Motor neuron (in vitro differentiated cells): ENCODE measurements at regions not wholly inside any gene's neighbourhood (a gene's known extent, or its start where the extent isn't known, plus 50 kb on each side); places are given as distances from the start of the nearest gene placed in this dataset.
"Not testable (repeated sequence)": the region's sequence is repeated elsewhere in the genome, so short reads cannot be mapped to it uniquely, and the experiment has no call there.

ENCODE experiments used
- ATAC-seq, 8 experiments: fragments of 200-7000 bp; cut with Tn5 transposase; replicated peaks in 6 of 8; 2 replicates each; pipeline ENCODE4 v1.8.0; 2021; ENCODE audit warnings: mild to moderate bottlenecking in 8 of 8, moderate library complexity in 8 of 8
- H3K27ac ChIP-seq, 2 donors: fragments of 250-450 bp; sonication (Bioruptor Pico); 2 replicates each; pipeline ENCODE4 v1.9.0; 2021; ENCODE audit warnings: antibody characterized with exemption in 2 of 2, mild to moderate bottlenecking in 2 of 2, moderate library complexity in 1 of 2
- H3K4me1 ChIP-seq, 2 donors: fragments of 250-450 bp; sonication (Bioruptor Pico); replicated peaks in 1 of 2; 2 replicates each; pipeline ENCODE4 v1.6.1; 2021; ENCODE audit warnings: antibody characterized with exemption in 2 of 2, mild to moderate bottlenecking in 2 of 2, moderate library complexity in 1 of 2
- H3K4me3 ChIP-seq, 5 donors: fragments of 250-450 bp; sonication (Bioruptor Pico); 2 replicates each; pipeline ENCODE4 v1.9.0; 2021; ENCODE audit warnings: antibody characterized with exemption in 5 of 5, mild to moderate bottlenecking in 5 of 5, moderate library complexity in 4 of 5
- WGBS, 10 experiments: fragments of 450-650 bp; shearing (Covaris generic); methylation state at CpG; one replicate each; pipeline ENCODE4 v1.0.0; 2022; 5-methylcytosine and 5-hydroxymethylcytosine counted together
- in situ Hi-C, 9 experiments: fragments of 400-800 bp; cut with MboI; loops; one replicate each; pipeline ENCODE4 v1.15.0; 2021; ENCODE audit warnings: low sequenced_read_pairs in 9 of 9, low pct_unique_long_range_greater_than_20kb in 2 of 9; ENCODE audit not compliant: unreplicated experiment in 9 of 9

- WGBS, 10 experiments = 28 to 80% methylated on average over 1 to 3 of the region's 9 CpGs; no CpG with 5 or more reads in 8 of the 10 experiments
- in situ Hi-C loops = no loop called here
Observed at GRCh38 chr14:105903971-105904370, 377.6 kb downstream of the TMEM121 start.

GRCh38 chr14:105904379-105904778, 378.0 kb downstream of the TMEM121 start:
- no peaks in the 10 kb centered on the region for H3K4me1 ChIP-seq
- 40 to 62% (median 40%) methylated on average over 2 to 8 of the region's 11 CpGs; no CpG with 5 or more reads in 7 of the 10 experiments for WGBS, 10 experiments

More at GRCh38 chr14:105903971-105904370, 377.6 kb downstream of the TMEM121 start:
- Histone ChIP-seq H3K4me3 (no peak overlapping the region), H3K4me1 (no peaks in the 10 kb centered on the region), H3K27ac (no peak overlapping the region)
- ATAC-seq = no peak

DNA sequence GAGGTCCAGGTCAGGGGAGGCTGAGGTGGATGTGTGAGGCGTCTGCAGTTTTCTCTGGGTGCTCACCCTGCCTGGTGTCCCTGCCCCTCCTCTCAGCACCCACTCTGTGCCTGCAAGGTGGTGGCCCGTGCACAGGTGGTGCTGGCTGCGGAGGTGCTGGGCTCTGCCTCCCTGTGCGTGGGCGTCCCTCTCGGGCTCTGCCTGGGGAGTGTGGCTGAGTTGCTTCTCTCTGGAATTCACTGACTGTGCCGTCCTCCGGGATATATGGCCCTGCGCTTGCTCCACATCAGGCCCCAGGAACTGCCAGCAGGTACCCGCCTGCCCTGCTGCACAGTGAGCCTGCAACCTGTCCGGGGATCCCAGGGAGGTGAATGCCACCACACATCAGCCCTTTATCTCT, 379.1 kb downstream of the TMEM121 start:
- Histone ChIP-seq H3K4me1 (no peaks in the 10 kb centered on the region), H3K27ac (no peak overlapping the region), H3K4me3 (no peak overlapping the region)
- ATAC-seq = no peak
- in situ Hi-C loops = no loop called here
- 0 to 41% (median 18%) methylated on average over 1 to 9 of the region's 11 CpGs; no CpG with 5 or more reads in 6 of the 10 experiments for WGBS, 10 experiments

More at GRCh38 chr14:105904379-105904778, 378.0 kb downstream of the TMEM121 start:
- Histone ChIP-seq H3K27ac (no peak overlapping the region), H3K4me3 (no peak overlapping the region)
- in situ Hi-C loops = no loop called here
- ATAC-seq = no peak

GRCh38 chr14:105907276-105907675, 380.9 kb downstream of the TMEM121 start:
- ATAC-seq = no peak
- in situ Hi-C loops = no loop called here
- Histone ChIP-seq H3K4me3 (no peak overlapping the region), H3K4me1 (no peaks in the 10 kb centered on the region), H3K27ac (no peak overlapping the region)
- 36% methylated on average over 2 of the region's 3 CpGs; no CpG with 5 or more reads in 9 of the 10 experiments for WGBS, 10 experiments

- in situ Hi-C loops = no loop called here
- Histone ChIP-seq H3K4me3 (no peak overlapping the region), H3K27ac (no peak overlapping the region), H3K4me1 (no peaks in the 10 kb centered on the region)
- 10 to 20% methylated on average over 1 to 2 of the region's 6 CpGs; no CpG with 5 or more reads in 8 of the 10 experiments for WGBS, 10 experiments
- ATAC-seq = no peak
Observed at GRCh38 chr14:105908006-105908405, 381.6 kb downstream of the TMEM121 start.

DNA sequence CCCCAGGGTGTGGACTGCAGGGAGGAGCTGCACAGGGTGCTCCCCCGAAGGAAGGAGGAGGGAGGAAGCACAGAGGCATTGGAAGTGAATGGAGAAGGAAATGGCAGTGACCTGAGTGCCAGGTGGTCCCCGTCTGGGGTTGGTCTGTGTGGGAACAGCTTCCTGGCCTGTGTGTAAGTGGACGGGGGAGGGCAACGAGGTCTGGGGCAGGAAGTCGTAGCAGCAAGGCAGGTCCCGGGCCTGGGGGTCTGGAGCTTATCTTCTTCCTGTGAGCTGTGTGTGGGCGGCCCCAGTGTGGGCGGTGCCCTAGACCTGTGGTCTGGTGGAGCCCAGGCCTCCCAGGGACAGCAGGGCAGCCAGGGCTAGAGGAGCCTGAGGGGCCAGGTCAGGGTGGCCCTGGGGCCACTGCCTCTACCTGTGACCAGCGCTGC, 382.1 kb downstream of the TMEM121 start:
- Histone ChIP-seq H3K4me1 (no peaks in the 10 kb centered on the region), H3K27ac (no peak overlapping the region), H3K4me3 (no peak overlapping the region)
- WGBS, 10 experiments = 50 to 80% (median 75%) methylated on average over 1 to 2 of the region's 9 CpGs; no CpG with 5 or more reads in 7 of the 10 experiments
- ATAC-seq = no peak
- in situ Hi-C loops = no loop called here

- ATAC-seq = no peak
- H3K4me3 ChIP-seq = no peak overlapping the region
- WGBS, 10 experiments = 43 to 81% (median 54%) methylated on average over 2 to 8 of the region's 14 CpGs; no CpG with 5 or more reads in 7 of the 10 experiments
Observed at GRCh38 chr14:105909046-105909827, 382.9 kb downstream of the TMEM121 start.

GRCh38 chr14:105909828-105910120, 383.4 kb downstream of the TMEM121 start:
- in situ Hi-C loops, H3K4me3 ChIP-seq, H3K27ac ChIP-seq, ATAC-seq, H3K4me1 ChIP-seq: not testable (repeated sequence)
- WGBS, 10 experiments = 23% methylated on average over 3 of the region's 14 CpGs; no CpG with 5 or more reads in 9 of the 10 experiments

More at GRCh38 chr14:105909046-105909827, 382.9 kb downstream of the TMEM121 start:
- no peak overlapping the region for H3K27ac ChIP-seq
- in situ Hi-C loops = no loop called here
- H3K4me1 ChIP-seq = no peaks in the 10 kb centered on the region

DNA sequence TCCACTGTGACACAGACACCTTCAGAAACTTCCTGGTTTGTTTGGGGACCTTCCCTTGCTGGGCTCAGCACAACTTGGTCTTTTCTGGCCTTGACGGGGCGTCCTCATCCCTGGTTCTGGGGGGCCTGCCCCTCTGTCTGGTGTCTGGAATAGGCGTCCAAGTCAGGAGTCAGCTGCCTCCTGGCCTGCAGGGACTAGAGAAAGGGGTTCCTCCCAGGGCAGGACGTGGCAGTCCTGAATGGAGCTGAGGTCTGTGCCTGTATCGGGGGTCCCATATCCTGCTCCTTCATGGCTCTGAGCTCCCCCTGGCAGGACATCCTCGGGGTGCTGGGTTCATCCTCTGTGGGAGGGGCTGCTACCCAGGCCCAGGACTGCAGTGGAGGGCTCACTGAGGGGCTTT, 384.0 kb downstream of the TMEM121 start:
- in situ Hi-C loops = no loop called here
- H3K4me1 ChIP-seq = no peaks in the 10 kb centered on the region
- no peak for ATAC-seq
- H3K4me3 ChIP-seq = no peak overlapping the region
- 0 to 20% (median 20%) methylated on average over 1 of the region's 6 CpGs; no CpG with 5 or more reads in 7 of the 10 experiments for WGBS, 10 experiments
- H3K27ac ChIP-seq = no peak overlapping the region

DNA sequence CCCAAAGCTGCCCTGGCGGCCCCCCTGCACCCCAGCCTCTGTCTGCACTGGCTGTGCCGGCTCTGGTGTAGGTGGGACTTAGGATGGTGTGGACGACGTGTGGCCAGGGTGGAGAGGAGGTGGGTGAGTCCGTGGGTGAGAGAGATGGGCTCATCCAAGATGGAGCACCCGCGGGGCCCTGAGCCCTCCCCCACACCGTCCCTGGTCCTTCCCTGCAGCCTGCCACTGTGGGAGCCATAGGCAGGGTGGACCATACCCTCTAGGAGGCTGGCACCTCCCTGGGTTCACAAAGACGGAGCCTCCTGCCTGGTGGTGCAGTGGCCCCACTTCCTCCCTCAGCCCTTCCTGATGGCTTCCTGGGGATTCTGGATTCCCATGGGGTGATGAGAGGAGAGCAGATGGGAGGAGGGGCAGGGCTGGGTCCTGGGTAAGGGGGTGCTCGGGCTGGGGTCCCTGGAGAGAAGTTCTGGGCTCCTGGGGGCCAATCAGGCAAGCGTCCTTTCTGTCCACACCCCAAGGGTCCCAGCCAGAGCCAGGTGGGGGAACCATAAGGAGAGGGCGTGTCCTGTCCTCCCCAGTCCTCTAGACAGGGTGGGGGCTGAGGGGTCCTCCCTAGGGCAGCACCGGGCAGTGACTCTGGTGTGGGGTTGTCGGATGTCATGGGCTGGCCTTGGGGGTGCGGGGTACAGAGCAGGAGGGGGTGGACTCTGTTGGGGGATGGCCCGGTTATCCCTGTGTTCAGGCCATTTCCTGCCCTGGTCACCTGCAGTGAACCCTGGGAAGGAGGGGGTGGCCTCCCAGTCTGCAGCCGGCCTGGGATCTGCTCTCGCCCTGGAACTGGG, 384.8 kb downstream of the TMEM121 start:
- H3K4me1 ChIP-seq = no peaks in the 10 kb centered on the region
- no peak overlapping the region for H3K27ac ChIP-seq
- no CpG with 5 or more reads among the region's 18 CpGs for WGBS, 10 experiments
- no peak for ATAC-seq
- in situ Hi-C loops = no loop called here
- H3K4me3 ChIP-seq = no peak overlapping the region

DNA sequence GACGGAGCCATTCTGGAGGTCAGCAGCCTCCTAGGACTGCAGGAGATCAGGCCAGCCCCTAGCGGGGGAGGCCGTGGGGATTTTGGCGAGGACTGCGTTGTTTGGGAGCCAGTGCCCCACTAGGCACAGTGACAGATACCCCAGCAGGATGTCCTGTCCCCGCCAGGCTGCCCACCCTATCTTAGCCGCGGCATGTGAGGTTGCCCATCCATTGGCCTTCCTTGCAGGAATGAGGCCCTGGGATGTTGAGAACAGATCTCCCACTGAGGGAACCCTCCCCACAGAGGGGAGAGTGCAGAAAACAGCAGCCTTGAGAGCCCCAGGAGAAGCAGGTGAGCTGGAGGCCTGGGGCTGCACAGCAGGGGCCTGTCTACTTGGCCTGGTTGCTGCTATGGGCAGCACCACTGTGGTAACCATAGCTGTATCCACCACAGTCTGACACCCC, 385.5 kb downstream of the TMEM121 start:
- 47% methylated on average over 3 of the region's 8 CpGs; no CpG with 5 or more reads in 9 of the 10 experiments for WGBS, 10 experiments
- H3K4me3 ChIP-seq, ATAC-seq, H3K4me1 ChIP-seq, in situ Hi-C loops, H3K27ac ChIP-seq: not testable (repeated sequence)

GRCh38 chr14:105912641-105913180, 386.3 kb downstream of the TMEM121 start:
- WGBS, 10 experiments = 0 to 60% (median 38%) methylated on average over 1 to 4 of the region's 11 CpGs; no CpG with 5 or more reads in 7 of the 10 experiments
- H3K4me3 ChIP-seq = no peak overlapping the region

GRCh38 chr14:105913221-105913620, 386.8 kb downstream of the TMEM121 start:
- no peak overlapping the region for H3K4me3 ChIP-seq
- H3K27ac ChIP-seq = no peak overlapping the region
- WGBS, 10 experiments = 40% methylated on average over 1 of the region's 9 CpGs; no CpG with 5 or more reads in 9 of the 10 experiments
- ATAC-seq = no peak
- no peaks in the 10 kb centered on the region for H3K4me1 ChIP-seq
- in situ Hi-C loops = no loop called here

More at GRCh38 chr14:105912641-105913180, 386.3 kb downstream of the TMEM121 start:
- no peak for ATAC-seq
- in situ Hi-C loops = no loop called here
- no peak overlapping the region for H3K27ac ChIP-seq
- no peaks in the 10 kb centered on the region for H3K4me1 ChIP-seq
